Spleen (tissue), 11 donors: ENCODE measurements at regions not wholly inside any gene's neighbourhood (a gene's known extent, or its start where the extent isn't known, plus 50 kb on each side); places are given as distances from the start of the nearest gene placed in this dataset.
A peak's percentile ranks its signal among the peaks of the same experiment; 100 is the strongest.

ENCODE experiments used
- DNase-seq: peaks from one replicate; pipeline ENCODE4 v3.0.0-alpha.2; 2020
- H3K27ac ChIP-seq, 8 donors: fragments of 200-600 bp; sonication (generic) in 7 of 8; 1 replicate in 4 of 8; 2 replicates in 4 of 8; pipeline versions ENCODE4 v1.5.0 to v1.8.0; 2016 to 2021; ENCODE audit warnings: inconsistent platforms in 4 of 8, mild to moderate bottlenecking in 4 of 8, moderate library complexity in 1 of 8
- H3K27me3 ChIP-seq, 7 donors: fragments of 200-600 bp; sonication (generic) in 6 of 7; replicated peaks in 1 of 7; 1 replicate in 4 of 7; 2 replicates in 3 of 7; pipeline versions ENCODE4 v1.5.0 to v1.8.0; 2016 to 2021; ENCODE audit warnings: inconsistent platforms in 3 of 7, mild to moderate bottlenecking in 1 of 7
- H3K36me3 ChIP-seq, 6 donors: fragments of 200-600 bp; sonication (generic) in 5 of 6; 1 replicate in 4 of 6; 2 replicates in 2 of 6; pipeline versions ENCODE4 v1.5.0 to v1.8.0; 2016 to 2021; ENCODE audit warnings: inconsistent platforms in 2 of 6
- H3K4me1 ChIP-seq, 6 donors: fragments of 200-600 bp; sonication (generic) in 5 of 6; 1 replicate in 3 of 6; 2 replicates in 3 of 6; pipeline versions ENCODE4 v1.5.0 to v1.8.0; 2016 to 2021; ENCODE audit warnings: inconsistent platforms in 3 of 6
- H3K4me3 ChIP-seq, 8 donors: fragments of 200-600 bp; sonication (generic) in 7 of 8; 1 replicate in 4 of 8; 2 replicates in 4 of 8; pipeline versions ENCODE4 v1.5.0 to v1.8.0; 2016 to 2021; ENCODE audit warnings: inconsistent platforms in 4 of 8, mild to moderate bottlenecking in 4 of 8, moderate library complexity in 2 of 8
- H3K9me3 ChIP-seq, 8 donors: fragments of 200-600 bp; sonication (generic) in 7 of 8; 1 replicate in 4 of 8; 2 replicates in 4 of 8; pipeline versions ENCODE4 v1.5.0 to v1.8.0; 2016 to 2021; ENCODE audit warnings: inconsistent platforms in 4 of 8
- POLR2A ChIP-seq, 3 donors: fragments of 450-650 bp; IDR thresholded peaks; one replicate each; pipeline ENCODE4 v1.5.1; 2017; ENCODE audit warnings: antibody characterized with exemption in 3 of 3, mild to moderate bottlenecking in 1 of 3
- POLR2AphosphoS5 ChIP-seq, 3 donors: sonication (generic); formaldehyde crosslinking; IDR thresholded peaks; one replicate each; pipeline ENCODE4 v1.5.1; 2017; ENCODE audit warnings: antibody characterized with exemption in 3 of 3
- WGBS, 5 donors: extraction: QIAGEN DNeasy Blood & Tissue Kit in 3 of 5; methylation state at CpG; one replicate each; pipeline versions ENCODE4 v1.1.5 to v1.1.7; 2013 to 2018; 5-methylcytosine and 5-hydroxymethylcytosine counted together
- intact Hi-C: fragments of 100-400 bp; cut with DNase I; formaldehyde crosslinking; loops from one replicate; pipeline ENCODE4 v1.15.0; 2023; ENCODE audit warnings: low total_unique reads
- TF ChIP-seq, protein P1 (sequence below), 11 experiments: fragments of 200-600 bp in 7 of 11; fragments of 450-650 bp in 4 of 11; sonication (generic) in 4 of 11; IDR thresholded peaks in 8 of 11; conservative IDR thresholded peaks in 3 of 11; 1 replicate in 7 of 11; 2 replicates in 4 of 11; pipeline versions ENCODE4 v1.4.0 to v1.8.0; 2016 to 2021; ENCODE audit warnings: antibody characterized with exemption in 11 of 11, inconsistent platforms in 4 of 11, mild to moderate bottlenecking in 1 of 11
- donor health status: healthy with polysubstance abuse.
- donor health status: DM: no; HTN: no; CAD: no; lungs with moderate emphysema.
- donor health status: DM: no; HTN: no; CAD: no.
- donor health status: Bipolar disorder and iron deficiency.
- donor health status: healthy.
- donor health status: DM: no; HTN: no; CAD: no.
- donor health status: DM: yes; HTN: yes; CAD: no.

DNA sequence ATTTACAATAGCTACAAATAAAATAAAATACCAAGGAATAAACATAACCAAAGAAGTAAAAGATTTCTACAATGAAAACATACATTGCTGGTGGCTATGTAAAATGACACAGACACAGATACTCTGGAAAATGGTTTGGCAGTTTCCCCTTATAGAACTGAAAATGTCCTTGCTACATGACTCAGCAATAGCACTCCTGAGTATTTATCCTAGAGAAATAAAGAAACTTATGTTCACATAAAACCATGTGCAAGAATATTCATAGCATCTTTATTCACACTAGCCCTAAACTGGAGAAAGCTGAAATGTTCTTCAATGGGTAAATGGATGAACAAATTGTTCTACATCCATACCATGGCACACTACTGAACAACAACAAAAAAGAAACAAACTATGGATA is 100.2 kb upstream of the RFC3 start:
- H3K27me3 ChIP-seq = no peaks in the 10 kb centered on the region
- H3K27ac ChIP-seq = peak overlapping the region in 1 of 8 donors; percentile 32
- peaks cover 0 to 16% (median 8%) of the 10 kb centered on the region in 6 donors for H3K4me1 ChIP-seq
- intact Hi-C loops = loop anchor here (10.0 kb wide), 1 partner anchor 153 kb away; no protein-coding TSS in a partner anchor
- peaks cover 0 to 6% (median 0%) of the 10 kb centered on the region in 8 donors for H3K9me3 ChIP-seq
- no peak for TF ChIP-seq POLR2AphosphoS5 (IDR thresholded peaks at IDR 0.05)
- TF ChIP-seq POLR2A (IDR thresholded peaks at IDR 0.05) = no peak
- TF ChIP-seq, protein P1, sequence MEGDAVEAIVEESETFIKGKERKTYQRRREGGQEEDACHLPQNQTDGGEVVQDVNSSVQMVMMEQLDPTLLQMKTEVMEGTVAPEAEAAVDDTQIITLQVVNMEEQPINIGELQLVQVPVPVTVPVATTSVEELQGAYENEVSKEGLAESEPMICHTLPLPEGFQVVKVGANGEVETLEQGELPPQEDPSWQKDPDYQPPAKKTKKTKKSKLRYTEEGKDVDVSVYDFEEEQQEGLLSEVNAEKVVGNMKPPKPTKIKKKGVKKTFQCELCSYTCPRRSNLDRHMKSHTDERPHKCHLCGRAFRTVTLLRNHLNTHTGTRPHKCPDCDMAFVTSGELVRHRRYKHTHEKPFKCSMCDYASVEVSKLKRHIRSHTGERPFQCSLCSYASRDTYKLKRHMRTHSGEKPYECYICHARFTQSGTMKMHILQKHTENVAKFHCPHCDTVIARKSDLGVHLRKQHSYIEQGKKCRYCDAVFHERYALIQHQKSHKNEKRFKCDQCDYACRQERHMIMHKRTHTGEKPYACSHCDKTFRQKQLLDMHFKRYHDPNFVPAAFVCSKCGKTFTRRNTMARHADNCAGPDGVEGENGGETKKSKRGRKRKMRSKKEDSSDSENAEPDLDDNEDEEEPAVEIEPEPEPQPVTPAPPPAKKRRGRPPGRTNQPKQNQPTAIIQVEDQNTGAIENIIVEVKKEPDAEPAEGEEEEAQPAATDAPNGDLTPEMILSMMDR (IDR thresholded peaks at IDR 0.05 in 8 of 11, conservative IDR thresholded peaks at IDR 0.05 in 3 of 11) = no peak
- H3K4me3 ChIP-seq = no peak overlapping the region
- H3K36me3 ChIP-seq = no peaks in the 10 kb centered on the region
- no peak for DNase-seq

DNA sequence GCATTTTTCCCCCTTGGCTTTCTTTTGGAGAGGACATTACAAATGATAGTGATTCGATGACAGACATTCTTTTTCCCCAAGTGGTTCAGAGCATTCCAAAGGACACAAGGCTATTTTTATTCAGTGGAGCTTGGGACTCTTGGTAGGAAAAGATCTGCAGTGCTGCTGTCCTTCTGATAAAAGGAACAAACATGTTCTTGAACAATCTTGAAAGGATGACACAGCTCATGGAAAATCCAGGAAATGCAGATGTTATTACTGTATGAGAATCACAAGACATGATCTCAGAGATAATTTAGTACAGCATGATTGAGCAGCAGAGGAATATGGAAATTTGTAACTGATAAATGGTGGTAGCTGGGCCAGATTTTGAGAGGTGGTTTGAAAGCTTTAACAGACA is 96.2 kb upstream of the RFC3 start:
- Histone ChIP-seq H3K27me3 (peaks cover 0 to 6% (median 0%) of the 10 kb centered on the region in 7 donors), H3K36me3 (no peaks in the 10 kb centered on the region), H3K27ac (peak overlapping the region in 7 of 8 donors; percentile 54 to 78 (median 68)), H3K4me1 (peaks cover 9 to 33% (median 20%) of the 10 kb centered on the region in 6 donors), H3K4me3 (no peak overlapping the region), H3K9me3 (peaks cover 0 to 6% (median 0%) of the 10 kb centered on the region in 8 donors)
- no peak for DNase-seq
- intact Hi-C loops = loop anchor here (10.0 kb wide), 1 partner anchor 497 kb away; no protein-coding TSS in a partner anchor
- WGBS, 5 donors = 0 to 69% (median 38%) methylated on average over 1 of the region's 1 CpG
- no peak for TF ChIP-seq POLR2A (IDR thresholded peaks at IDR 0.05)
- TF ChIP-seq, protein P1 (IDR thresholded peaks at IDR 0.05 in 8 of 11, conservative IDR thresholded peaks at IDR 0.05 in 3 of 11) = no peak

DNA sequence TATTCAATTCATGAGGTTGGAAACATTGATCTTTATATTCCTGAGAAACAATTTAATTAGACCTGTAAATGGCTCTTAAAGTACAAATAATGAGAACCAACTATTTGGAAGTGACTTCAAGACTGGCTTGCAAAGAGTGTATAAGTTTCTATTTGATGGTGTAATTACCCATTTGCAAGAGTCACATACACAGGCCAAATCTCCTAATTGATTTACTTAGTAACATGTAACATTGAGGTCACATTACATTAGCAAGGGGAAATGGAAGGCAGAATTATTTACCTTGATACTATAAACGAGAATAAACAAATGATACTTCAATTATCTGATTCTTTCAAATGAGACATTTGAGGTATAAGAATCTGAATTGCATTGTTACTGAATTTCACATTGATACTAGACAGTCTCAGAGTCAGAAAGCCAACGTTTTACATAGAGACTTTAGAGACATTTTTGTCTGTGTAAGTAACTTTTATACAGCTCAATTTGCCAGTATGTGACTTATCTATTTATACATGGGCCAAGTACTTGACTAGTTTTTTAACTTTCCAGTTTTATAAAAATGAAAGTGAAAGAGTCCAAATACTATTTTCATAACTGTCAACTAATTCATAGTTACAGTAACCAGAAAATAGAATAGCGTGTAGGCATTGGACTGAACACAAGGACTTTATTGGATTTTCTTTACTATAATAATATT is 95.6 kb upstream of the RFC3 start:
- peaks cover 0 to 6% (median 0%) of the 10 kb centered on the region in 7 donors for H3K27me3 ChIP-seq
- no peak for DNase-seq
- peaks cover 9 to 33% (median 20%) of the 10 kb centered on the region in 6 donors for H3K4me1 ChIP-seq
- no peak overlapping the region for H3K4me3 ChIP-seq
- TF ChIP-seq POLR2A (IDR thresholded peaks at IDR 0.05) (no peak), POLR2AphosphoS5 (IDR thresholded peaks at IDR 0.05) (no peak)
- TF ChIP-seq, protein P1 (IDR thresholded peaks at IDR 0.05 in 8 of 11, conservative IDR thresholded peaks at IDR 0.05 in 3 of 11) = no peak
- peak overlapping the region in 7 of 8 donors; percentile 54 to 78 (median 68) for H3K27ac ChIP-seq
- intact Hi-C loops = loop anchor here (10.0 kb wide), 1 partner anchor 498 kb away; no protein-coding TSS in a partner anchor
- WGBS, 5 donors = 25 to 40% (median 35%) methylated on average over 3 of the region's 3 CpGs
- no peaks in the 10 kb centered on the region for H3K36me3 ChIP-seq
- peaks cover 0 to 6% (median 0%) of the 10 kb centered on the region in 8 donors for H3K9me3 ChIP-seq

DNA sequence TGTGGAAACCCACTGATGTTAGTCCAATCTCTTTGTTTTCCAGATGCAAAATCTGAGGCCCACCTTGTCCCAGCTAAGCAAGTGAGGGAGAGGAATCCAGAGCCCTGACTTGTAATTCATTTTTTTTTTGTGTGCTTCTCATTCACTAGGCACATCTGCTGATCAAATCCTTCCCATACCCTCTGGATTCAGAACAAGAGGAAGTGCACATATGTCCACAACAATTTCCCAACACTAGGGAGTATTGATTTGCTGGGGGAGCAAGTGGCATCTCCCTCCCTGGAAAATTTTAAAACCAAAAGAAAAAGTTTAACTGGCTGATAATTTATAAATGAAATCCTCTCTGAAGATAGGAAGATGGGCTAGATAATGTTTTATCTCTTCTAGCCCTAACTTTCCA is 94.6 kb upstream of the RFC3 start:
- no peak for DNase-seq
- peak overlapping the region in 7 of 8 donors; percentile 54 to 78 (median 68) for H3K27ac ChIP-seq
- peaks cover 0 to 6% (median 0%) of the 10 kb centered on the region in 8 donors for H3K9me3 ChIP-seq
- intact Hi-C loops = loop anchor here (10.0 kb wide), 1 partner anchor 499 kb away; no protein-coding TSS in a partner anchor
- H3K27me3 ChIP-seq = peaks cover 0 to 6% (median 0%) of the 10 kb centered on the region in 7 donors
- H3K36me3 ChIP-seq = no peaks in the 10 kb centered on the region
- TF ChIP-seq, protein P1 (IDR thresholded peaks at IDR 0.05 in 8 of 11, conservative IDR thresholded peaks at IDR 0.05 in 3 of 11) = no peak
- TF ChIP-seq POLR2AphosphoS5 (IDR thresholded peaks at IDR 0.05) = no peak
- no peak for TF ChIP-seq POLR2A (IDR thresholded peaks at IDR 0.05)
- H3K4me3 ChIP-seq = no peak overlapping the region
- peaks cover 13 to 38% (median 27%) of the 10 kb centered on the region in 6 donors for H3K4me1 ChIP-seq
